Glutamatergic neuron (in vitro differentiated cells): ENCODE measurements at regions not wholly inside any gene's neighbourhood (a gene's known extent, or its start where the extent isn't known, plus 50 kb on each side); places are given as distances from the start of the nearest gene placed in this dataset.

ENCODE experiments used
- DNase-seq: peaks from one replicate; pipeline ENCODE4 v3.0.0; 2022
- H3K27ac Mint-ChIP-seq: one replicate; pipeline ENCODE4 v1.8.0; 2020; ENCODE audit warnings: mild to moderate bottlenecking, mixed read lengths, inconsistent platforms; ENCODE audit not compliant: unreplicated experiment
- H3K27me3 Mint-ChIP-seq: one replicate; pipeline ENCODE4 v1.8.0; 2020; ENCODE audit warnings: mild to moderate bottlenecking, moderate library complexity, mixed read lengths, inconsistent platforms; ENCODE audit not compliant: unreplicated experiment
- H3K36me3 Mint-ChIP-seq: one replicate; pipeline ENCODE4 v1.8.0; 2020; ENCODE audit warnings: mild to moderate bottlenecking, mixed read lengths, inconsistent platforms; ENCODE audit not compliant: unreplicated experiment
- H3K4me1 Mint-ChIP-seq: one replicate; pipeline ENCODE4 v1.8.0; 2020; ENCODE audit warnings: mild to moderate bottlenecking, low read depth, mixed read lengths, inconsistent platforms; ENCODE audit not compliant: unreplicated experiment
- H3K4me3 Mint-ChIP-seq: one replicate; pipeline ENCODE4 v1.8.0; 2020; ENCODE audit warnings: mild to moderate bottlenecking, mixed read lengths, inconsistent platforms; ENCODE audit not compliant: unreplicated experiment
- H3K9me3 Mint-ChIP-seq: one replicate; pipeline ENCODE4 v1.8.0; 2020; ENCODE audit warnings: mild to moderate bottlenecking, moderate library complexity, mixed read lengths, inconsistent platforms; ENCODE audit not compliant: unreplicated experiment
- TF ChIP-seq, protein P1 (sequence below): fragments of 200-600 bp; sonication (generic); IDR thresholded peaks from one replicate; pipeline ENCODE4 v1.5.0; 2021; ENCODE audit not compliant: partially characterized antibody, unreplicated experiment

DNA sequence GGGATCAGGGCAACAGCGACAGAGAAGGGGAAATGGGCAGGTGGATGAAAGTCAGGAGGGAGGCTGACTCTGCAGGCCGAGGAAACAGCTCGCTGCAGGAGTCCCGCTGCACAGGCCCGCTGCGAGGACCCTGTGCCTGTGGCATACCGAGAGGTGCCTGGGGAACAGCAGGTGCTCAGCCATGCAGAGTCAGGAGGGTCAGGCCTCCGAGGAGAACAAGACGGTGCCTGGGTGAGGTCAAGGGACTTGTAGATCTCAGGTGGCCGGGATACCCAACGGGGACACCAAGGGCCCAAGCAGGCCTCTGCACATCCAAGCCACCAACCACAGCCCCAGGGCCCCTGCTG, 67.5 kb downstream of the NCOR2 start:
- H3K9me3 Mint-ChIP-seq = peaks cover 13% of the 10 kb centered on the region
- H3K4me1 Mint-ChIP-seq = peaks cover 50% of the 10 kb centered on the region
- H3K4me3 Mint-ChIP-seq = peak overlapping the region; percentile 71
- peak overlapping the region; percentile 75 for H3K27ac Mint-ChIP-seq
- H3K36me3 Mint-ChIP-seq = peaks cover 5% of the 10 kb centered on the region
- DNase-seq = no peak
- TF ChIP-seq, protein P1, sequence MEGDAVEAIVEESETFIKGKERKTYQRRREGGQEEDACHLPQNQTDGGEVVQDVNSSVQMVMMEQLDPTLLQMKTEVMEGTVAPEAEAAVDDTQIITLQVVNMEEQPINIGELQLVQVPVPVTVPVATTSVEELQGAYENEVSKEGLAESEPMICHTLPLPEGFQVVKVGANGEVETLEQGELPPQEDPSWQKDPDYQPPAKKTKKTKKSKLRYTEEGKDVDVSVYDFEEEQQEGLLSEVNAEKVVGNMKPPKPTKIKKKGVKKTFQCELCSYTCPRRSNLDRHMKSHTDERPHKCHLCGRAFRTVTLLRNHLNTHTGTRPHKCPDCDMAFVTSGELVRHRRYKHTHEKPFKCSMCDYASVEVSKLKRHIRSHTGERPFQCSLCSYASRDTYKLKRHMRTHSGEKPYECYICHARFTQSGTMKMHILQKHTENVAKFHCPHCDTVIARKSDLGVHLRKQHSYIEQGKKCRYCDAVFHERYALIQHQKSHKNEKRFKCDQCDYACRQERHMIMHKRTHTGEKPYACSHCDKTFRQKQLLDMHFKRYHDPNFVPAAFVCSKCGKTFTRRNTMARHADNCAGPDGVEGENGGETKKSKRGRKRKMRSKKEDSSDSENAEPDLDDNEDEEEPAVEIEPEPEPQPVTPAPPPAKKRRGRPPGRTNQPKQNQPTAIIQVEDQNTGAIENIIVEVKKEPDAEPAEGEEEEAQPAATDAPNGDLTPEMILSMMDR = no peak
- H3K27me3 Mint-ChIP-seq = peaks cover 24% of the 10 kb centered on the region

DNA sequence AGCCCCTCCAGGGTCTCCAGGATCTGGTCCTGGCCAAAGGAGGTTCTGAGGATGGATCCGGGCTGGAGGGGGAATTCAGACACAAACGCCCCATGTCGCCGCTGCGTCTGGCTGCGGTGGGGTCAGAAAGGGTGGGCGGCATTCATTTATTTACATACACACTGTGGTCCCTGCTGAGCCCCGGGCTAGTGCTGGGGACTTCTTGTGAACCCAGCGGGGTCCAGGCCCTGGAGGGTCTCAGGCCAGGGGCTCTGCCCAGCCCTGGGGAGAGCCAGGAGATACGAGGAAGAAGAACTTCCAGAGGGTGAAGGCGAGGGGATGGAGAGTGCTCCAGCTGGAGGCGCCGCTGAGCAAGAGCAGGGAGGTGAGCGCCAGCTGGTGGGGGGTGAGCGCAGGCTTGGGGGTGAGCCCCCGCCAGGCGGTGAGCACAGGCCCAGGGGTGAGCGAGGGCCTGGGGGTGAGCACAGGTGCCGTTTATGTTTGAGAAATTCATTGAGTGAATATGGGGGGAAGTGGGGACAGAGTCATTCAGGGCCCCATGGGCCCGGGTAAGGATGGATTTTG, 68.1 kb downstream of the NCOR2 start:
- Mint-ChIP-seq H3K4me3 (peak overlapping the region; percentile 71), H3K36me3 (peaks cover 5% of the 10 kb centered on the region), H3K27ac (peak overlapping the region; percentile 75), H3K9me3 (peaks cover 12% of the 10 kb centered on the region), H3K27me3 (peaks cover 24% of the 10 kb centered on the region), H3K4me1 (peaks cover 44% of the 10 kb centered on the region)
- DNase-seq = no peak
- TF ChIP-seq, protein P1 = peak; percentile 13

DNA sequence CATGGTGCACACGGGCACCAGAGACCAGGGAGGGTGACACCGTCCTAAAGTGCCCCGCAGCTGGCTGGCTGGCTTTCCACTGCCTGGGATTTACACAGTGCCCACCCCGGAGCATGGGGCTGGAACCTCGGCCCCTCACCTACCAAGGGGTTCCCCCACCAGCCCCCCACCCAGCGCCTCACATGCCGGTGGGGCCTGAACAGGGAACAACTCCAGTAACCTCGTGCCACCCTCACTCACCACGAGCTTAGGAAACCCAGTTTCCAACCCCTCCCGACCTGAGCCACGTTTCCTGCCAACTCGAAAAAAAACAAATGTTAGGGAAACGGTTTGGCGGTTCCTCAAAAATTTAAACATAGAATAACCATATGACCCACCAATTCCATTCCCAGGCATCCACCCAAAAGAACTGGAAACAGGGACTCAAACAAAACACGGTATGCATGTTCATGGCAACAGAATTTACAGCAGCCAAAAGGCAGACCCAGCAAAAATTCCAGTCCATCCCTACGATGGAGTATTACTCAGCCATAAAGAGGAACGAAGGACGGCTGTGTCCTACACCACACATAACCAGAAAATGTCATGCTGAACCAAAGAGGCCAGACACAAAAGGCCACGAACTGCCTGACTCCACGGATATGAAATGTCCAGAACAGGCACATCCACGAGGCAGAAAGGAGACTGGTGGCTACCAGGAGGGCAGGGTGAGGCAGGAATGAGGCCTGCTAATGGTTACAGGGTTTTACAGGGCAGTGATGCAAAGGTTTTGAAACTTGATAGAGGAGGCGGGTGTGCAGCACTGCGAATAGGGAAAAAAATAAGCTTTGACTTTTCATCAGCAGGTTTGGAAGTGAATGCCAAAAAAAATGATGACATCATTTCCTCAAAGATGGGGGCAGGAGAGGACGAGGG, 68.9 kb downstream of the NCOR2 start:
- TF ChIP-seq, protein P1 = no peak
- Mint-ChIP-seq H3K4me3 (no peak overlapping the region), H3K27ac (peak overlapping the region; percentile 76), H3K27me3 (peaks cover 21% of the 10 kb centered on the region), H3K4me1 (peaks cover 41% of the 10 kb centered on the region), H3K36me3 (peaks cover 4% of the 10 kb centered on the region), H3K9me3 (peaks cover 8% of the 10 kb centered on the region)
- no peak for DNase-seq

DNA sequence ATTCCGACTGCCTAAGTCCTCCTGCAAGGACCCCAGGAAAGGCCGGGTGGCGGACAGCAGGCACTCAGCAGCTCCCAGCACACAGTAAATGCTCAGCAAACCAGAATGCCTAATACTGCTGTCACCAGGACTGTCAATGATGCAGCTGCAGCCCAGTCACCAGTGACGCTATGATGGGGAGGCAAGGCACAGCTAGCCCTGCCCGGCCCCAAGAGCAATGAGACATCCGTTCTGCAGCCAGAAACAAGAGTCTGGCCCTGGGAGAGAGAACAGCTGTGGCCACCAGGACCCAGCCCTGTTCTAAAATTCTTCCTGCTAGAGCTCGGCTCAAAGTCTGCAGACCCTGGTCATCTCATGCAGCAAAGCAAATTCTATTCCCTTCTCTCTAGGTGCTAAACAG, 69.8 kb downstream of the NCOR2 start:
- Mint-ChIP-seq H3K27me3 (peaks cover 17% of the 10 kb centered on the region), H3K36me3 (no peaks in the 10 kb centered on the region), H3K4me1 (peaks cover 36% of the 10 kb centered on the region), H3K27ac (peak overlapping the region; percentile 76), H3K4me3 (peak overlapping the region; percentile 52), H3K9me3 (peaks cover 8% of the 10 kb centered on the region)
- TF ChIP-seq, protein P1 = no peak
- no peak for DNase-seq

DNA sequence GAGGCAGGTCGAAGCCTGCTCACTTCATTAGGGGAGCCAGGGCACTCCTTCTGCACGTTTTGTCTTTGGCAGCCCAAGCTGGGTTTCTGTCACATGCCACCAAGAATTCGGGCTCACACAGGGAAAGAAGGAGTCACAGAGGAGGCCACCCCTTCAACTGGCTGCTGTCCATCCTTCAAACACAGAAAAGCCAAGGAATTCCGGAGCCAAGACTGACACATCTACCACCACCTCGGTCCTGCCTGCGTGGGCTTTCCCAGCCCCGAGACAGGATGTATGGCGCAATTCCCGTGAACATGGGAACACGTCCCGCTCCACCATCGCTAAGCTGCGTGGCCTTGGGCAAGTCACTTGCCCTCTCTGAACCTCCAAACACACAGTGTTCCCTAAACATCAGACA, 70.4 kb downstream of the NCOR2 start:
- no peak overlapping the region for H3K4me3 Mint-ChIP-seq
- peaks cover 41% of the 10 kb centered on the region for H3K4me1 Mint-ChIP-seq
- DNase-seq = no peak
- TF ChIP-seq, protein P1 = no peak
- H3K27me3 Mint-ChIP-seq = peaks cover 17% of the 10 kb centered on the region
- no peaks in the 10 kb centered on the region for H3K36me3 Mint-ChIP-seq
- H3K27ac Mint-ChIP-seq = no peak overlapping the region
- peaks cover 8% of the 10 kb centered on the region for H3K9me3 Mint-ChIP-seq
